ENCODE measurements at regions not wholly inside any gene's neighbourhood (a gene's known extent, or its start where the extent isn't known, plus 50 kb on each side); places are given as distances from the start of the nearest gene placed in this dataset.

GRCh38 chr6:18958146-18958545 lies 571.0 kb downstream of the RNF144B start:
- ChIA-PET POLR2A (no interaction called here), CTCF (no interaction called here)
- DNase-seq (ENCODE audit: extremely low spot score), result no peak
- TF ChIP-seq NFRKB (IDR thresholded peaks at IDR 0.05) (no peak), SP1 (IDR thresholded peaks at IDR 0.05) (no peak), CTBP1 (IDR thresholded peaks at IDR 0.05; ENCODE audit: borderline replicate concordance) (no peak), BHLHE40 (IDR thresholded peaks at IDR 0.05; ENCODE audit: borderline replicate concordance) (no peak), L3MBTL2 (conservative IDR thresholded peaks at IDR 0.05) (no peak), FOXM1 (IDR thresholded peaks at IDR 0.05; ENCODE audit: borderline replicate concordance) (no peak), PKNOX1 (IDR thresholded peaks at IDR 0.05) (no peak), TARDBP (IDR thresholded peaks at IDR 0.05) (no peak), ELF4 (IDR thresholded peaks at IDR 0.05) (no peak), ZNF384 (IDR thresholded peaks at IDR 0.05) (no peak), SUZ12 (IDR thresholded peaks at IDR 0.05) (no peak), HDGF (IDR thresholded peaks at IDR 0.05; ENCODE audit: borderline replicate concordance) (no peak), ARNT (IDR thresholded peaks at IDR 0.05) (no peak)

- TF ChIP-seq SUZ12 (IDR thresholded peaks at IDR 0.05) (no peak), FOXM1 (IDR thresholded peaks at IDR 0.05; ENCODE audit: borderline replicate concordance) (no peak), TARDBP (IDR thresholded peaks at IDR 0.05) (no peak), NFRKB (IDR thresholded peaks at IDR 0.05) (no peak), HDGF (IDR thresholded peaks at IDR 0.05; ENCODE audit: borderline replicate concordance) (no peak), PKNOX1 (IDR thresholded peaks at IDR 0.05) (no peak), SP1 (IDR thresholded peaks at IDR 0.05) (no peak), LEF1 (IDR thresholded peaks at IDR 0.05; ENCODE audit: borderline replicate concordance) (no peak), FOXA1 (IDR thresholded peaks at IDR 0.05) (no peak), BHLHE40 (IDR thresholded peaks at IDR 0.05; ENCODE audit: borderline replicate concordance) (no peak), ZNF384 (IDR thresholded peaks at IDR 0.05) (no peak), CTBP1 (IDR thresholded peaks at IDR 0.05; ENCODE audit: borderline replicate concordance) (no peak), ARNT (IDR thresholded peaks at IDR 0.05) (no peak), L3MBTL2 (conservative IDR thresholded peaks at IDR 0.05) (no peak), ELF4 (IDR thresholded peaks at IDR 0.05) (no peak)
- CTCF ChIA-PET, result no interaction called here
- POLR2A ChIA-PET, result no interaction called here
- no peak for DNase-seq (ENCODE audit: extremely low spot score)
Observed at GRCh38 chr6:18961566-18961965, 574.4 kb downstream of the RNF144B start.

DNA sequence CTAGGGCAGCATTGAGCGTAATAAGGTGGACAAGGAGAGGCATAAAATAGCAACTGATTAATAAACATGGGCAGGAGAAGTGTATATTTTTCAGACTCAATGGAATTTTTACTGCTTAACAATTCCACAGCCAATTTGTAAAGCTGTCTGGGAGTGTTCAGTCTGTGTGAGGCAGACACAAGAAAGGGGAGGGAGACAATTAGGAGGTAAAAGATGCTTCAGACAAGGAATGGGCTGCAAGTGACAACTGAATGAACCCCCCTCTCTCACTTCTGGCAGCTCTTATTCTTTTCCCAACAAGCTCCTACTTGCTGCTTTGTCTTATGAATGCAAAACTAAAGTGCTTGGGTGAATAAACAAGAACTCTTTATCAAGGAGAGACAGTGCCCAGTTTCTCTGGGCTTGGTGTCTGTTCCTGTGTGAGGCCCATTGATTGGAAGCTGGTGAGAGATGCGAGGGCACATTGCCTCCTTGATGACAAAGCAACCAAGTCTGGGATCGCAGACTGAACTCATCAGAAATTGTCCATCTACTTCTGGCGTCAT lies 575.3 kb downstream of the RNF144B start:
- CTCF ChIA-PET, result no interaction called here
- DNase-seq (ENCODE audit: extremely low spot score), result no peak
- POLR2A ChIA-PET, result no interaction called here
- no peak for TF ChIP-seq ELF4 (IDR thresholded peaks at IDR 0.05)
- TF ChIP-seq L3MBTL2 (conservative IDR thresholded peaks at IDR 0.05), result no peak
- no peak for TF ChIP-seq PKNOX1 (IDR thresholded peaks at IDR 0.05)
- no peak for TF ChIP-seq BHLHE40 (IDR thresholded peaks at IDR 0.05; ENCODE audit: borderline replicate concordance)
- no peak for TF ChIP-seq FOXK2 (IDR thresholded peaks at IDR 0.05)
- no peak for TF ChIP-seq HDGF (IDR thresholded peaks at IDR 0.05; ENCODE audit: borderline replicate concordance)
- TF ChIP-seq CTBP1 (IDR thresholded peaks at IDR 0.05; ENCODE audit: borderline replicate concordance), result no peak
- no peak for TF ChIP-seq TARDBP (IDR thresholded peaks at IDR 0.05)

DNA sequence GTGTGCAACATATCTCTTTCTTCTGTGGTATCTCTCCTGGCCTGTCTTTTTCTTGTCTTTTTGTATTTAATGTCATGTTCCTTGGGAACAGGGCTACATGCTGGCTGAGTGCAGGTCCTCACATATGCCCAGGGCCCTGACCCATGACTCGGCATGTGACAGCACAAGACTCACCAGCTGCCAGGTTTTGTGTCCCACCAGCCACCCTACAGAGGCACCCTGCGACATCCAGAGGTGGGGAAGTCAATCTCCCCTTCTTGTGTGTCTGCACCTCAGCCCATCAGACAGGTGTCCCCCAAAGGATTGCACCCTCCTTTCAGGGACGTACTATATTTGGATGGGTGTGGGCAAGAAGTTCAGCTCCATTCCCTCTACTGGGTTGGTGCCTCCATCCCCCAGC lies 576.3 kb downstream of the RNF144B start:
- TF ChIP-seq BHLHE40 (IDR thresholded peaks at IDR 0.05; ENCODE audit: borderline replicate concordance) (no peak), SP1 (IDR thresholded peaks at IDR 0.05) (no peak), TARDBP (IDR thresholded peaks at IDR 0.05) (no peak), L3MBTL2 (conservative IDR thresholded peaks at IDR 0.05) (no peak), CTBP1 (IDR thresholded peaks at IDR 0.05; ENCODE audit: borderline replicate concordance) (no peak), ARNT (IDR thresholded peaks at IDR 0.05) (no peak), LEF1 (IDR thresholded peaks at IDR 0.05; ENCODE audit: borderline replicate concordance) (no peak), PKNOX1 (IDR thresholded peaks at IDR 0.05) (no peak), HDGF (IDR thresholded peaks at IDR 0.05; ENCODE audit: borderline replicate concordance) (no peak), NFRKB (IDR thresholded peaks at IDR 0.05) (no peak)
- POLR2A ChIA-PET, result no interaction called here
- no peak for DNase-seq (ENCODE audit: extremely low spot score)
- CTCF ChIA-PET, result no interaction called here

DNA sequence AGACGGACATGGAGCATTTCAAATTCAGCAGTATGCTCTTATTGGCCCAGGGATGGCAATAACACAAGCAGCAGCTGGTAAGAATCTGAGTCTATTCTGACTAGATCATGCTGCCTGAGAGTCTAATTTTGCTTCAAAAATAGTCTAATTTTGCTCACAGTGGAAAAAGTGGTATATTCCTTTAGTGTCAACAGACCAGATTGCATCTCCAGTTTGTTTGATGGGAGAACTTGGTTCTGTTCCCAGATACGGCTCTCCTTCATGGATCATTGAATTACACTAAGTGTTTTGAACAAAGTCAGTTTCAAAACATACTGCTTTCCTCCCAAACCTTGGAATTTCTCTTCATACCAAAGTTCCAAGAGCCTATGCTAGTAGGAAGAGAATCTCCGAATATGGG lies 586.1 kb downstream of the RNF144B start:
- TF ChIP-seq L3MBTL2 (conservative IDR thresholded peaks at IDR 0.05) (no peak), FOXA1 (IDR thresholded peaks at IDR 0.05) (no peak), FOXK2 (IDR thresholded peaks at IDR 0.05) (no peak), NFRKB (IDR thresholded peaks at IDR 0.05) (no peak), LEF1 (IDR thresholded peaks at IDR 0.05; ENCODE audit: borderline replicate concordance) (no peak), BHLHE40 (IDR thresholded peaks at IDR 0.05; ENCODE audit: borderline replicate concordance) (no peak), HDGF (IDR thresholded peaks at IDR 0.05; ENCODE audit: borderline replicate concordance) (no peak), TARDBP (IDR thresholded peaks at IDR 0.05) (no peak), ELF4 (IDR thresholded peaks at IDR 0.05) (no peak), PKNOX1 (IDR thresholded peaks at IDR 0.05) (no peak), ARNT (IDR thresholded peaks at IDR 0.05) (no peak), SUZ12 (IDR thresholded peaks at IDR 0.05) (no peak), SP1 (IDR thresholded peaks at IDR 0.05) (no peak), FOXM1 (IDR thresholded peaks at IDR 0.05; ENCODE audit: borderline replicate concordance) (no peak)
- no peak for DNase-seq (ENCODE audit: extremely low spot score)
- ChIA-PET POLR2A (no interaction called here), CTCF (no interaction called here)

All from HEK293T (cell line).